ENCODE measurements at regions not wholly inside any gene's neighbourhood (a gene's known extent, or its start where the extent isn't known, plus 50 kb on each side); places are given as distances from the start of the nearest gene placed in this dataset.

GRCh38 chr4:3877868-3878267 is 111.7 kb downstream of the ADRA2C start:
- TF ChIP-seq FOXP2 (optimal IDR thresholded peaks at IDR 0.05; ENCODE audit: borderline replicate concordance, extremely low read depth, extremely low read length, insufficient read depth), result no peak
- no peak for TF ChIP-seq SIN3A (IDR thresholded peaks at IDR 0.05; ENCODE audit: borderline replicate concordance, insufficient read depth, low read length)
- no peak for TF ChIP-seq REST (IDR thresholded peaks at IDR 0.05; ENCODE audit: insufficient read depth in 1 of 2, low read depth in 2 of 2, low read length in 2 of 2)
- TF ChIP-seq TAF1 (IDR thresholded peaks at IDR 0.05; ENCODE audit: borderline replicate concordance, insufficient read depth, low read length), result no peak
- TF ChIP-seq POLR2AphosphoS5 (IDR thresholded peaks at IDR 0.05; ENCODE audit: low read depth, low read length), result no peak

- TF ChIP-seq POLR2AphosphoS5 (IDR thresholded peaks at IDR 0.05; ENCODE audit: low read depth, low read length), result no peak
- TF ChIP-seq FOXP2 (optimal IDR thresholded peaks at IDR 0.05; ENCODE audit: borderline replicate concordance, extremely low read depth, extremely low read length, insufficient read depth), result no peak
- no peak for TF ChIP-seq REST (IDR thresholded peaks at IDR 0.05; ENCODE audit: insufficient read depth in 1 of 2, low read depth in 2 of 2, low read length in 2 of 2)
- TF ChIP-seq SIN3A (IDR thresholded peaks at IDR 0.05; ENCODE audit: borderline replicate concordance, insufficient read depth, low read length), result no peak
- no peak for TF ChIP-seq TAF1 (IDR thresholded peaks at IDR 0.05; ENCODE audit: borderline replicate concordance, insufficient read depth, low read length)
Measured at GRCh38 chr4:3878678-3879077, 112.5 kb downstream of the ADRA2C start.

- TF ChIP-seq REST (IDR thresholded peaks at IDR 0.05; ENCODE audit: insufficient read depth in 1 of 2, low read depth in 2 of 2, low read length in 2 of 2) (no peak), POLR2AphosphoS5 (IDR thresholded peaks at IDR 0.05; ENCODE audit: low read depth, low read length) (no peak), SIN3A (IDR thresholded peaks at IDR 0.05; ENCODE audit: borderline replicate concordance, insufficient read depth, low read length) (no peak), FOXP2 (optimal IDR thresholded peaks at IDR 0.05; ENCODE audit: borderline replicate concordance, extremely low read depth, extremely low read length, insufficient read depth) (no peak), TAF1 (IDR thresholded peaks at IDR 0.05; ENCODE audit: borderline replicate concordance, insufficient read depth, low read length) (no peak)
Measured at GRCh38 chr4:3879681-3880614, 113.8 kb downstream of the ADRA2C start.

GRCh38 chr4:3880615-3881120 is 114.5 kb downstream of the ADRA2C start:
- TF ChIP-seq REST (IDR thresholded peaks at IDR 0.05; ENCODE audit: insufficient read depth in 1 of 2, low read depth in 2 of 2, low read length in 2 of 2), result no peak
- TF ChIP-seq TAF1 (IDR thresholded peaks at IDR 0.05; ENCODE audit: borderline replicate concordance, insufficient read depth, low read length), result no peak
- TF ChIP-seq POLR2AphosphoS5 (IDR thresholded peaks at IDR 0.05; ENCODE audit: low read depth, low read length), result no peak
- no peak for TF ChIP-seq FOXP2 (optimal IDR thresholded peaks at IDR 0.05; ENCODE audit: borderline replicate concordance, extremely low read depth, extremely low read length, insufficient read depth)
- no peak for TF ChIP-seq SIN3A (IDR thresholded peaks at IDR 0.05; ENCODE audit: borderline replicate concordance, insufficient read depth, low read length)

All from PFSK-1 (cell line).